ENCODE measurements at regions not wholly inside any gene's neighbourhood (a gene's known extent, or its start where the extent isn't known, plus 50 kb on each side); places are given as distances from the start of the nearest gene placed in this dataset.

DNA sequence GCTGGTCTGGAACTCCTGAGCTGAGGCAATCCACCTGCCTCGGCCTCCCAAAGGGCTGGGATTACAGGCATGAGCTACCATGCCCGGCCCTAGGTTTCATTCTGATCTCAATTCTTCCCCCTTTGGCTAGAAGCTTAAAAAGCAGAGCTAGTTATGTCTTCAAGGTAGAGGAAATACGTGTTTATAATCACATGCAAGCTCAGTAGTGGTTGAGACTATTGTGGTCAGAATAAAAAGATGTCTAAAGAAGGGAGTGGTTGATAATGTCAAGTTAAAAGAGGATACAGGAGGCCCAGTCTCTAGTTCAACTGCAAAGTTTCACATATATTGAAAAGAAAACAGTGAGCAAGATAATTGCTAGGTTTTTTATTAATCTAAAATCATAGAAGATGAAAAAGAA lies 807.8 kb upstream of the ACVR2A start:
- no peak for ATAC-seq
- Histone ChIP-seq H3K27ac (no peak overlapping the region), H3K27me3 (no peaks in the 10 kb centered on the region), H3K9me3 (no peaks in the 10 kb centered on the region), H3K36me3 (no peaks in the 10 kb centered on the region), H3K4me1 (peaks cover 0 to 2% (median 0%) of the 10 kb centered on the region in 3 donors), H3K4me3 (no peak overlapping the region)
- WGBS, 2 donors (ENCODE audit: low coverage in 1 of 2), result 95 to 100% methylated on average over 2 to 3 of the region's 3 CpGs
- TF ChIP-seq EP300 (IDR thresholded peaks at IDR 0.05) (no peak), POLR2A (IDR thresholded peaks at IDR 0.05) (no peak), POLR2AphosphoS5 (IDR thresholded peaks at IDR 0.05) (no peak)
- TF ChIP-seq, protein P1, sequence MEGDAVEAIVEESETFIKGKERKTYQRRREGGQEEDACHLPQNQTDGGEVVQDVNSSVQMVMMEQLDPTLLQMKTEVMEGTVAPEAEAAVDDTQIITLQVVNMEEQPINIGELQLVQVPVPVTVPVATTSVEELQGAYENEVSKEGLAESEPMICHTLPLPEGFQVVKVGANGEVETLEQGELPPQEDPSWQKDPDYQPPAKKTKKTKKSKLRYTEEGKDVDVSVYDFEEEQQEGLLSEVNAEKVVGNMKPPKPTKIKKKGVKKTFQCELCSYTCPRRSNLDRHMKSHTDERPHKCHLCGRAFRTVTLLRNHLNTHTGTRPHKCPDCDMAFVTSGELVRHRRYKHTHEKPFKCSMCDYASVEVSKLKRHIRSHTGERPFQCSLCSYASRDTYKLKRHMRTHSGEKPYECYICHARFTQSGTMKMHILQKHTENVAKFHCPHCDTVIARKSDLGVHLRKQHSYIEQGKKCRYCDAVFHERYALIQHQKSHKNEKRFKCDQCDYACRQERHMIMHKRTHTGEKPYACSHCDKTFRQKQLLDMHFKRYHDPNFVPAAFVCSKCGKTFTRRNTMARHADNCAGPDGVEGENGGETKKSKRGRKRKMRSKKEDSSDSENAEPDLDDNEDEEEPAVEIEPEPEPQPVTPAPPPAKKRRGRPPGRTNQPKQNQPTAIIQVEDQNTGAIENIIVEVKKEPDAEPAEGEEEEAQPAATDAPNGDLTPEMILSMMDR (IDR thresholded peaks at IDR 0.05), result no peak

DNA sequence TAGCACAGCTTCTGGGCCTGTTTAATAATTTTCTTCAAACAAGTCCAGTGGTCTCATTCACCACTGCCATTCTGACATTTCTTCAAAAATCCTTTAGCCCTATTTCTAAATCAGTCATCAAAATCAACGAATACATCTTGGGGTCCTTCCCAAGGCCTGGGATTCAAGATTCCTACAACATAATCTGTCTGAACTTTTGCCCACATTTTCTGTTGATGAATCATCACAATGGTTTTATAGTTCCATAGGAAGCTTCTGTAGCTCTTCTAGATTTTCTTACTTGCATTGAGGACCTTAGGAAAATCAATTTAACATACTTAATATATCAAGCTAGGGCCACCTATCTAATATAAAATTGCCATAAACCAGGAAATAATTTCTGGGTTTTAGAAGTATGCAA lies 811.8 kb upstream of the ACVR2A start:
- ATAC-seq, result no peak
- H3K36me3 ChIP-seq, result no peaks in the 10 kb centered on the region
- TF ChIP-seq POLR2A (IDR thresholded peaks at IDR 0.05), result no peak
- H3K4me3 ChIP-seq, result no peak overlapping the region
- H3K4me1 ChIP-seq, result peaks cover 0 to 14% (median 6%) of the 10 kb centered on the region in 3 donors
- WGBS, 2 donors (ENCODE audit: low coverage in 1 of 2), result 64 to 89% methylated on average over 1 of the region's 1 CpG
- no peak overlapping the region for H3K27ac ChIP-seq
- H3K9me3 ChIP-seq, result no peaks in the 10 kb centered on the region
- H3K27me3 ChIP-seq, result no peaks in the 10 kb centered on the region

DNA sequence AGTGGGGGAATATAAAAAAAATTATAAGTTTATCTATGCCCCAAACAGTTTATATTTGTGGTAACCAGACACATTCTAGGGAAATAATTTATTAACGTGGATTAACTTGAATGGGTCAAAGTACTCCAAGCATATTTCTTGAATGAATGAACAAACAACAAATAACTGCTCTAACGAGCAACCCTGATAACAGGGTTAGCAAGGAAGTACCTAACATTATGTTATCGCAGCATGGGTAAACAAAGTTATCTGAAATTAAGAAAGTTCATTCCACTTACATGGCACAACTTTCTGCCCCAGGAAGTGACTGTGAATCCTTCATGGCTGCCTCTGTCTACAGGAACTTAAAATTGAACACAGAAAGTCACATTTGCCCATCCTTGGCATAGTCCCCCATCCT lies 812.9 kb upstream of the ACVR2A start:
- TF ChIP-seq POLR2A (IDR thresholded peaks at IDR 0.05) (no peak), POLR2AphosphoS5 (IDR thresholded peaks at IDR 0.05) (no peak), EP300 (IDR thresholded peaks at IDR 0.05) (no peak)
- TF ChIP-seq, protein P1 (IDR thresholded peaks at IDR 0.05), result no peak
- Histone ChIP-seq H3K4me1 (peaks cover 0 to 14% (median 6%) of the 10 kb centered on the region in 3 donors), H3K36me3 (no peaks in the 10 kb centered on the region), H3K9me3 (no peaks in the 10 kb centered on the region), H3K4me3 (no peak overlapping the region), H3K27me3 (no peaks in the 10 kb centered on the region), H3K27ac (peak overlapping the region in 2 of 4 donors; percentile 39 to 52)
- WGBS, 2 donors (ENCODE audit: low coverage in 1 of 2), result 43 to 79% methylated on average over 3 of the region's 3 CpGs
- no peak for ATAC-seq

DNA sequence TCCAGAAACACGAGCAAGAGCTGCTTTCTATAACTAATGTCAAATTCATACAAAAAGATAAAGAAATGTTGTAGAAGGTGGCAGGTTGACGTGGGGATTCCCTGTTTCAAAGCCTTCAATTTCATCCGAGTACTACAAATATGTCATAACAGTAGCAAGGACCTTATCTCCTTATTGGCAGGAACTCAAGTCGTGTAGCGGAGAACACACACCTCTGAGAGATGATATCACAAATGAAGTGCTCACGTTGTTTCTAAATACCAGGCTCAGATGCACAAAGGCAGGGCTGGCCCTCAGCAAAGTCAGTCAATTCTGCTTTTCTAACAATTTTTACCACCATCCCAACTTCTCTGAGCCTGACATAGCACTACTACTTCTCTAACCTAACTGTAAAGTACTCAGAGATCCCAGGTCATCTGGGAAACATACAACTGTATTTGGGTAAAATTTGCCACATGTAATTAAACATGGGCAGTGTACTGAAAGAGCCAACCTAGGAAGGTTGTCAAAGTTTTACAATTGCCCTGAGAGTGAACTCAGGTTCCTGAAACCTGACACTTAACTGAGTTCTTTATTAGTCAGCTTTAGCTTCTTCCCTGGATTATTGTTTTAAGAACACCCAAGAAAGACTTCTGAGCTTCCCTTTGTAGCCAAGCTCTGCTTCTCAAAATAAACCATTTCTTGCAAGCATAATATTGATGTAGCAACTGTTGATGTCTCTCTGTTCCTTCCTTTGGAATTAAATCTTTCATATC lies 813.7 kb upstream of the ACVR2A start:
- Histone ChIP-seq H3K4me1 (peaks cover 5 to 21% (median 11%) of the 10 kb centered on the region in 3 donors), H3K4me3 (no peak overlapping the region), H3K36me3 (no peaks in the 10 kb centered on the region), H3K9me3 (no peaks in the 10 kb centered on the region), H3K27ac (peak overlapping the region in 3 of 4 donors; percentile 39 to 52 (median 51)), H3K27me3 (no peaks in the 10 kb centered on the region)
- 53 to 71% methylated on average over 6 of the region's 6 CpGs for WGBS, 2 donors (ENCODE audit: low coverage in 1 of 2)
- ATAC-seq, result no peak
- TF ChIP-seq, protein P1 (IDR thresholded peaks at IDR 0.05), result no peak
- no peak for TF ChIP-seq EP300 (IDR thresholded peaks at IDR 0.05)
- no peak for TF ChIP-seq POLR2AphosphoS5 (IDR thresholded peaks at IDR 0.05)
- no peak for TF ChIP-seq POLR2A (IDR thresholded peaks at IDR 0.05)

DNA sequence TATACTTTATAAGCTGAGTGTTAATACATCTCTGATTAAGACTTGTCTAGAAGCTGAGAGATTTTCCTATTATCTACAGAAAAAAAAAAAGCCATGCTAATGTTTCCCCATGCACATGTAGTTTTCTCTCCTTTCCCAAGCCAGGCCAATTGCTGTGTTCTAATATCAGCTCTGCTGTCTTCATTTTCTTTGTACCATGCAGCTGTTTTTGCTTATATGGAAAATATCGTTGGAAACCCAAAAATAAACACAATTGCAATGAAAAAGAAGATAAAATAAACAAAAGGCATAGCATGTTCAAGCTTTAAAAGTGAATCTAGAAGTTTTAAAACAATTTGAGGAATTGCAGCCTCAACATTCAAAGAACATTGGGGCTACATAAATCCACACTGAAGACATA lies 817.4 kb upstream of the ACVR2A start:
- WGBS, 2 donors (ENCODE audit: low coverage in 1 of 2), result 0 to 10% methylated on average over 1 of the region's 1 CpG
- no peak overlapping the region for H3K27ac ChIP-seq
- ATAC-seq, result no peak
- H3K27me3 ChIP-seq, result no peaks in the 10 kb centered on the region
- peaks cover 5 to 34% (median 15%) of the 10 kb centered on the region in 3 donors for H3K4me1 ChIP-seq
- no peak overlapping the region for H3K4me3 ChIP-seq
- peaks cover 0 to 8% (median 0%) of the 10 kb centered on the region in 3 donors for H3K9me3 ChIP-seq
- no peaks in the 10 kb centered on the region for H3K36me3 ChIP-seq
- TF ChIP-seq POLR2AphosphoS5 (IDR thresholded peaks at IDR 0.05), result no peak
- TF ChIP-seq, protein P1 (IDR thresholded peaks at IDR 0.05), result no peak
- no peak for TF ChIP-seq EP300 (IDR thresholded peaks at IDR 0.05)
- TF ChIP-seq POLR2A (IDR thresholded peaks at IDR 0.05), result no peak
